Left renal cortex interstitium (tissue), 4 donors: ENCODE measurements at regions not wholly inside any gene's neighbourhood (a gene's known extent, or its start where the extent isn't known, plus 50 kb on each side); places are given as distances from the start of the nearest gene placed in this dataset.
"Not testable (repeated sequence)": the region's sequence is repeated elsewhere in the genome, so short reads cannot be mapped to it uniquely, and the experiment has no call there.

Experiments used
- DNase-seq, 4 donors: peaks; one replicate each; pipeline ENCODE4 v3.0.0-alpha.2; 2013; ENCODE audit warnings: low read depth in 4 of 4, low spot score in 2 of 4, missing footprints in 1 of 4

DNA sequence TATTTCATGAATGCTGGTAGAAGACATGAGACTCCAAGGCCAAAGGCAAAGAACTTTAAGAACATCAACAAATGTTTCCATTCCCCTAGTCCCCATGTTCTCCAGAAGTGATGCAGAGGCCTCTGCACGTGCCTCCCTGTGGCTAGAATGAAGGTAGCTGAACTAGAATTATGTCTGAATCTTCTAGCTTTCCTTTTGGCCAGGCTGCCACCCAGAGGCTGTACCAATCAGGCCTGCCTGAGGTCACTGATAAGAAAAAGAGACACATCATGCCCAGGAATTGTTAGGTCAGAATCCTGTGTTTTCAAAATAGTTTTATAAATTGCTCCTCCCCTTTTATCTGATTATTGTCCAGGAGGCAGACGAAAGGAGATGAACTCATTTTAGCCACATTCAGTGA is 188.0 kb upstream of the SLC16A7 start:
- no peak for DNase-seq

DNA sequence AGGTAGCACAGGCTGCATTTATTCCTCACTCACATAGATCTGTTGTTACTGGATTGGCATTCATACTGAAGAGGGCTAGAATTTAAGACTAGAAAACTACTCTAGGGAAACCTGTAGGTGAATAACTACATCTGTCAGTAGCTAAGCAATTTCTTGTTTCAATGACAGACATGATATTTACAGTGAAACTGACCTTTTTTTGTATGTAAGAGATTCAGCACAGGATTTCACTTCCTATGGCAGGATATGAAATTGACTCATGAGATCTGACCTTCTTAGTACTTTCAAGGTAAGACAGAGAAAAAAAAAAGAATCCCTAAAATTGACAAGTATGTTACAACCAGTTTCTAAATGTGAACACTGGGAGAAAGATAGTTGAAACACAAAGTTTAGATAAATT is 189.8 kb upstream of the SLC16A7 start:
- DNase-seq: no peak

DNA sequence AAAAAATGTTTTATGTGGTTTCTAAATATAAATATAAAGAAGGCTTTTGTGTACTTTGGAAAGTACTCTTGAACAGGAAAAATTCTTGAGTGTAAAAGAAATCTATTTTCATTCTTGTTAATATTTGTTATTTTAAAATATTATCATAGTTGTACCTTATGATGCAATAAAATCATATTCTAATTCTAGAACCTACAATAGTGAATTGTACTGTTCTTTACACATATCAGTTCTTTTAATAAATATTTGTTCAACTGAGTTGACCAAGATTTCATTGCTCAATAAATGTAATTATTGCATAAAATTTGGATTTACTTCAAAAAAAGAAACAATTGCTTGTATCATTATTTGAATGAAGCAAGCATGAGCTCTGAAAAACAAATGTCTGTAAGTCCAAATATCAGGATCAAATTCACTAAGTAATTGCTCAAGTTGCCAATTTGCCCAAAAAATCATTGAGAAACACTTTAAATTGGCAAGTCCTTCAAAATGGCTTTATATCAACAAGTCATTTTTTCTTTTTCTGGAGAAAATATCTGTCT is 191.6 kb upstream of the SLC16A7 start:
- no peak for DNase-seq

DNA sequence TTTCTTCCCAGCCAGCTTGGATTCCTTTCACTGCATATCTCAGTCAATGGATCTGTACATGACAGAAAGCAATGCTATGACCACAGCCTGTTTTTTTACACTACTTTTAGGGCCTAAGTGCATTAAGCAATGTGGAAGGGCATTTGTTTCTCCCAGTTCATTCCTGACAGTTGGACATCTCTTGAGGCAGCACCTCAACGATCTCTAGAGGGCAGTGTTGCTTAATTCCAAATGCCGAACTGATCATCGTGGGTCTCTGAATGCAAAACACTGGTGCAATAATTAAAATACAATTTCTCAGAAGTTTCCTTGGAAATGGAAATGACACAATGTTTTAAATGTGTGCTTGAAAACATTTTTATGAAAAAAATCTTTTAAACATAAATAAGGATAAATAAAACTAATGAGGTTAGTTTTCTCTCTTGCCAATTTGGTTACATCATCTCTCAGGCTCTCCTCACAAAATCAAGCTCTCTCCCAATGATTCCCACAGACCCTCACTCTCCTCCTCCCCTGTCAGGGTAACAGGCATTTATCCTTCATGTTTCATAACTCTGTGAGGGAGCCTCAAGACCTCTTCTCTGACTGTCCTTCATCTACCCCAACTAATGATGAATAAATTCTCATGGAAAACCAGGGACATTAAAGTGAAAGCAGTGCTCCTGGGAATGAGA is 192.4 kb upstream of the SLC16A7 start:
- DNase-seq: peak; percentile 11 to 53 (median 16)

DNA sequence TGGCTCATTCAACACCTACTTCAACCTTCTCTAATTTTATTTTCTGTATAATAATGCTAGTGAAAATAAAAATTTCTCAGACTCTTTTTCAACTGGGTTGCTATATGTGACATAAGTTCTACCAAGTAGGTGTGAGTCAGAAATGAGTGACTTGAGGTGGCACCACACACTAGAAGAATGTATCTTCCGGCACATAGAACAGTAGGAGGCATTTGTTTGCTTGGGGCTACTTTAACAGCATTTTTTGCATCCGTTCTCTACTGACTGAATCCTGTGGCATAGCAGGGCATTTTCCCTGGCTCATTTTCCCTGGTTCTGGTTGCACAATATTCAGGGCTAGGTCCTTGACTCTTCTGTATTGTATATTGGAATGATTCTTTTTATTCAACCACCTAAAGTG is 194.0 kb upstream of the SLC16A7 start:
- no peak for DNase-seq

DNA sequence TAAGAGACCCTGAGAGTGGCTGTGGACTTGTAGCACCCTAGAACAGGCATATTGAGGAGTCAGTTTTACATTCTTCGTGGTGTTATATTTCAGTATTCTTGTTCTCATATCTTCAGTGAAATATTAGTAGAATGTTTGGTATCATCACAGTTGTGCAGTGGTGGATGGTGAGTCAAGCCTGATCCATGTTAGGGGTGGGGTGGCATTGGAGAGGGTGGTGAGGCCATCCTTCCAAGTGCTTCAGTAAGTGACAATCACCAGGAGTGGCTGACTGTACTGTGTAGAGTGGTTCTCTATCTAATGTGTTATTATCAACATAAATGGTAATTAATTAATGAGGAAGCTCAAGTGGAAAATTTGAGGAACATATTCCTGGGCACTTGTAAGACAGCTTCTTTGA is 197.7 kb upstream of the SLC16A7 start:
- DNase-seq: no peak

DNA sequence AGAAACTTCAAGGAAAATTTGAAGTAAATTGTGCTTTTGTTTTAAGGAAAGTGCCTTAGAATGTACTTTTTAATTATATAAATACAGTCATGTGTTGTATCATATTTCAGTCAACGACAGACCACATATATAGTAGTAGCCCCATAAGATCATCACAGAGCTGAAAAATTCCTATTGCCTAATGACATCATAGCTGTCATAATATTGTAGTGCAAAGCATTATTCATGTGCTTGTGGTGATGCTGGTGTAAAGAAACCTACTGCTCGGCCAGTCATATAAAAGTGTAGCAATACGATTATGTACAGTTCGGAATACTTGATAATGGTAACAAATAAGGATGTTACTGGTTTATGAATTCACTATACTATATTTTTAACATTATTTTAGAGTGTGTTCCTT is 198.9 kb upstream of the SLC16A7 start:
- DNase-seq: no peak

DNA sequence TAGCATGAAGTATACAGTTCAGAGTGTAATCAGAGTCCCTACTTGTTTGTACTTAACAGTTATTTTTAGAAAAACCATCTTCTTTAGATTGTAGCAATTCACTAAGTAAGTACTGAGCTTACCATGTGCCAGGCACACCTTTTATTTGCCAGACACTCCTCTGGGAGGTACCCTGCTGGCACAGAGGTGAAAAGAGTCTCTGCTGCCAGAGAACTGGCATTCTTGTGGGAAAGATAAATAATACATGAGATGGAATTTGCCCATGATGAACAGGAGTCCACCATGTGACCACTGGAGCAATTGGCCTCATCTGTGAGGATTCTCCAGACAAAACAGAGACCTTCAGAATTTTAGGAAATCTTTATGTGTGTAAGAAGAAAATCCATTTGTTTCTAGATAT is 199.3 kb upstream of the SLC16A7 start:
- no peak for DNase-seq

DNA sequence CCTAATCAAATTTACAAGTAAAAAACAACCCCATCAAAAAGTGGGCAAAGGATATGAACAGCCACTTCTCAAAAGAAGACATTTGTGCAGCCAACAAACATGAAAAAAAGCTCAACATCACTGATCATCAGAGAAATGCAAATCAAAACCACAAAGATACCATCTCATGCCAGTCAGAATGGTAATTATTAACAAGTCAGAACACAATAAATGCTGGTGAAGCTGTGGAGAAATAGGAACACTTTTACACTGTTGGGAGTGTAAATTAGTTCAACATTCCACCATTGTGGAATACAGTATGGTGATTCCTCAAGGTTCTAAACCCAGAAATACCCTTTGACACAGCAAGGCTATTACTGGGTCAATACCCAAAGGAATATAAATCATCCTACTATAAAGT is 200.5 kb upstream of the SLC16A7 start:
- DNase-seq: not testable (repeated sequence)

DNA sequence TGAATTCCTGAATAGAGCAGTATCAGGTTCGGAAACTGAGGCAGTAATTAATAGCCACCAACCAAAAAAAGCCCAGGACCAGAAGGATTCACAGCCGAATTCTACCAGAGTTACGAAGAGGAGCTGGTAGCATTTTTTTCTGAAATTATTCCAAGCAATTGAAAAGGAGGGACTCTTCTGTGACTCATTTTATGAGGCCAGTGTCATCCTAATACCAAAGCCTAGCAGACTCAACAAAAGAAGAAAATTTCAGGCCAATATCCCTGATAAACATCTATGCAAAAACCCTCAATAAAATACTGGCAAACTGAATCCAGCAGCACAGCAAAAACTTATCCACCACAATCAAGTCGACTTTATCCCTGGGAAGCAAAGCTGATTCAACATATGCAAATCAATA is 202.3 kb upstream of the SLC16A7 start:
- DNase-seq: no peak

DNA sequence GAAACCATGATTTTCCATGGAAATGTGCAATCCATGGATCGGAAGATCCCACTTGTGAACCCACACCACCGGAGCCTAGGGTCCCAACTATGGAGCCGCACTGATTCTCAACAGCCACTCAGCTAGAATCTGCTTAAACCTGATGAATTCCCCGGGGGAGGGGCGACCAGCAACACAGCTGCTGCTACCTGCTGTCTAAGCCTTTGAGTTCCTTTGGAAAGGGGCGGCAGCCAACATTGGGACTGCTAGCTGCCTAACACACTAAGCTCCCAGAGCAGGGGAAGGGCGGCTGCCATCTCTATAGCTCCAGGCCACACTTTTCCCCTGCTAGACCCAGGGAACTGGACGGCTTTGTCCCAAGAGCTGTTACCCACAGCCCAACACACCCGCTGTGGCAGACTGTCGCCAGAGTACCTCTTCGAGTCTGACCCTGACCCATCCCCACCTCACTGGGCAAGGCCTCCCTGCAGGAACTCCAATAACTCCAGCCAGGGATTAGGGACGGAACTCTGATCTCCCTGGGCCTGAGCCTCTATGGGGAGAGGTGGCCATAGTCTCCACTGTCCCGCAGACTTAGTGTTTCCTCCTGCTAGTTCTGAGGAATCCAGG is 205.8 kb upstream of the SLC16A7 start:
- no peak for DNase-seq

DNA sequence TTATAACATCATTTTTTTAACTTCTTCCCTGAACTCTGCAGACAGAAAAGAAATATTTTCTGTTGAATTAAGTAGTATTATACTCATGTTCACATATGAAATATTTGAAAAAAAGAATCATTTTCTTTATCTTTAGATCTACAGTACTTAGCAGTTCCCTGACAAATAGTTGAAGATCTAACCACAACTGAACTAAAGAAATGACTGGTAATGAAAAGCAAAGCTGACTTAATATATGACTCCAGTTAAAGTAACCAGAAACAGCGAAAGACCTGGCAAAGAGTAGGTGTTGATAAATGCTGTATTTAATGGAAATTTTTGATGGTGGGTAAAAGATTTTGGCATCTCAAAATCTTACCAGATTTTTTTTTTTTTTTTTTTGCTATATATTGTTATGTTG is 207.1 kb upstream of the SLC16A7 start:
- DNase-seq: no peak

DNA sequence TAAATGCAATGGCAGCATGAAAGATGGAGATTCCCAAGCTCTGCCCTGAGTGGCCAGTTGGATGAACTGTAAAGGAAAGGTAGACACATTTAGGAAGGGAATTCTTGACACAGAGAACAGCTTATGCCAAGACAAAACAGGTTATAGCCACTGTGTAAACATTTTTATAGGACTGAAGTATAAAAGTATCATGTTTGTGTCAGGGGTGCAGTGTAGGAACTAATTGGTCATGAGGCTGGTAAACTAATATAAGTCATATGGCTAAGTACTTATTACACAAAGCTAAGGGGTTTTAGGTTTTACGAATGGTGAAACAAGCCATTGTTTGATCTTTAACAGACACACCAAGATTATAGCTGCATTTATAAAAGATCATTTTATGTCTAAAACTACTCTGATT is 207.7 kb upstream of the SLC16A7 start:
- DNase-seq: no peak

DNA sequence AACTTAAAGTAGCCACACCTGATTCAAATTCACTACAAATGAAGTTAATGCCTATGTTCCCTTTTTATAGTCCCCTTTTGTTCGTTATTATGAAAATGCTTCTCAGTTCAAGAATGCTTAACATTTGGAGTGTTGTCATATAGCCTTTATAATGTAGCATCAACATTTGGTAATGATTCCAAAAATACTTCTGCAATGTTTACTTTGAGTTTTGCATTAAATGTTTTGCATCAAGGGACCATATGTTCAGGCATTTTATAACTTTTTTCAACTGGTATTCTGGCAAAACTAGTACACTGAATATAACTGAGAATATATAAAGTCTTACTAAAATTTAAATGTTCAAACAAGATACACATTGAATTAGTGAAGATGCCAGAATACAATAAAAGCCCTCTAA is 209.6 kb upstream of the SLC16A7 start:
- DNase-seq: no peak

DNA sequence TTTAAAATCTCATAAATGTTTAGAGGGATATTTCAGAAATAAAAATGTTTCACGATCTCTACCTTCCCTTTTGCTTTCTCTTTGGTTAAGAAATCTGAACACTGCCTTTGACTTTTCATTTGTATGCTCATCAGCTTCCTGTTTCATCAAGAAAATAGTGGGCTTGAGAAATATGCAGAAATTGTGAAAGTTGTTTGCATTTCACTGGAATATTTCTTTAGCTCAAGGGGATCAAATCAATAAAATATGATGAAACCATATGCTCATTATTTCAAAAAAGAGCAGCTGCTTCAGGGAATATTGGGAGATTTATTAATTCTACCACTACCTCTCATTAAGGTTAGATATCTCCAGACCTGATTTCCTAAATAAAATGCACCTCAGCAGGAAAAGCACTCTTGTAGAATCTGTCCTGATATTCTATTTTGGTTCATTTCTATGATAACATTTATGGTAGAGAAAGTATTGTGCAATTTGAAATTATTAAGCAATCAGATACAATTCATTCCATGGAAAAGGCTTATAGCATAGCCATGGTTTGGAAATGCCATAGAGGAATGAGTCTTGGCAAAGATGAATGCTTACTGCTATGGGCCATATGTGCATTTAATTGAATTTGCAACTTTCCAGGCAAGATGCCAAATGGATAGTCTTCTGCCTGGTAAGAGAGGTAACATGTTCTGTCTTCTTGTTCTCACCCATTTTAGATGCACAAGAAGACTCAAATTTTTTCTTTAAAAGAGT is 212.6 kb upstream of the SLC16A7 start:
- DNase-seq: no peak

DNA sequence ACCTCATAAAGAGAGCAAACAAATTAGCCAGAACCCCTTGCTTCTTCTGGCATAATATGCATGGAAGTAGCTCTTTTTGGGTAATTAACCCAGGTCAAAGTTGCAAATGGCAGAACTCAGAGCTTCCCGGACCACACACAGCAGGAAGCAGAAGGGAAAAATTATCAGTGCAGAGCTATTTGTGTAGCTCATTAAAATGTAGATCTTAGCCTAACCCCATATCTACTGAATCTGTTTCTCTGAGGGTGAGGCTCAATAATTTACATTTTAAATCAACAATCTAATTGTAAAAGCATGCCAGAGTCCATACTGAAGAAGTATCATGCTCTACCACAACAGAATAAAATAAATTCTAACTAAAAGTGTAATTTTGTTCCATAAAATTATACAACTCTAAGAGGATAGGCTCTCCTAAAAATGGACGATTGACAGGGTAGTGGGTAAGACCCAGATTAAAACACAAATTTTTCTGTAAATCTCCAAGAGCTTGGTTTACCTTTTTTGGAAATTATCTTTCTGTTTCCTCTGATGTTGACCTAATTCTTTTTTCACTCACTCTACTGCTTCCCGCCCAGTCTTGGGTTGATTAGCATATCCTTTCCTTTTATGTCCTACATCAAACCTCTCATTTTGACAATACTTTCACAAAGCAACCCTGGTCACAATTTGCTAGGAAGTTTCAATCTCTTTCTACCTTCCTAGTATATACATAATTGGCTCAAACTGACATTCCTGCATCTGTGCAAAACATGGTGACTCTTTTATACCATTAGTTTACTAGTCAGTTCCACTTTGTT is 213.3 kb upstream of the SLC16A7 start:
- DNase-seq: no peak

DNA sequence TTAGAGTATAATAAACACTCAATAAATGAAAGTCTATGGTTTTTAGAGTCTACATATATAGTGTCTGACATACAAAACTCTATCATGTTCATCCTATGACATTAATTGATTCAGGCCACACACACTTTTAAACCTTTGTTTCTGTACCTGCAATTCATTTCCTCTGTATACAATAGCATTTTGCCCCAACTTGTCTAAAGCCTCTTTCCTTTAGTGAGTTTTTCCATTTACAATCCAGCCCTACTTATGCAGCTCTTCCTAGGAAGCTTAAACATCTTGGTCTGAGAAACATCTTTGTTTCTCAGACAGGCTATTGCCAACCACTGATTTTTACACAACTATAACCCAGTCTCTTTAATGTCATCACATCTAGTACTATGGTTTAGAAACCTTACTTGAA is 214.7 kb upstream of the SLC16A7 start:
- DNase-seq: no peak

DNA sequence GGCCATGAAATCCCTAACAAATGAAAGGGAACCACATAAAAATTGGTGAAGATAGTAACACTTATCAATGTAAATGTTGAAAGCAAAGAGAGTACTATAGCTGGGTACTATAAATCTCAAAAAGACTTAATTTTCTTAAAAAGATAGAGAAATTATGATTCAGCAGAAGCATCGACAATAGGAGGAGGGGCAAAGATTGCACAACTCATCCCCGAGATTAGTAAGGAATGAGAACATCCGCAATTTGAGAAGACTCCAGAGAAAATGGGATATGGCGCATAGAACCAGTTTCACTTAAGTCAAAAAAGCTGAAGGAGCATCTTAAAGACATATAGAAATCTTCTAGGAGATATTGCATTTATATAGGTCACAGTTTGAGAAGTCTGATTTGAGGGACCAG is 220.2 kb upstream of the SLC16A7 start:
- DNase-seq: no peak

DNA sequence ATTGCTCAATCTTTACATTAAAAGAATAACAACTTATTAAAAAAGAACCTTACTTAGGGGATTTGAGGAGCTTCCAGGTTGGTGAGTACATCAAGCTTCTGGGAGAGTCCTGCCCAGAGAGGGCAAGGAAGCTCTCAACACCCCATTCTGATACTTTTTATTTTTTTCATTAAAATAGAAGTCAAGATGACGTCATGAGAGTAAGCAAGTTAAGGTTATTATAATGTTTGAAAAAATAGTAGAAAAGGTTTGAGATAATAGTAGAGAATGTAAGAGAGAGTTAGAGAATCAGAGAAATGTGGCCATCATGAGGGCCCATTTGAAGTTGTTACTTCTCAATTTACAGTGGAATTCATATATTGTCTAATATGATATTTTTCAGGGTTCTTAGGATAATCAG is 221.0 kb upstream of the SLC16A7 start:
- no peak for DNase-seq

DNA sequence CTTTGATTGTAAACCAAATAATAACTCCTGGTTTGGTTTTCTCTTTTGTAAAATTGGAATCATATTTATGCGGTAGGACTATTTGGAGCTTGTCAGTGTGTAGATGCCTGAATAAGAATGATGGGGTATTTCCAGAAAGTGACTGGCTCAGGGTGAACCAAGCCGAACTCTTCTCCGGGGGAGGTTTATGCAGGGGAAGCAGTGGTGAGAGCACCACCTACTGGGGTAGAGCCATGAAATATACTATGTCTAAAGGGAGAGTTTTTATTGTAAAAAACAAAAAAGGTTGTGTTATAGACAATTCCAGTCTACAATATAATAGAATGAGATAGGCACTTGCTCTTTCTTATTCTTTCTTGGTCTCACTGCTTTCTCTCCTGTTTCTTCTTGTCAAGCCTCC is 222.9 kb upstream of the SLC16A7 start:
- DNase-seq: no peak

DNA sequence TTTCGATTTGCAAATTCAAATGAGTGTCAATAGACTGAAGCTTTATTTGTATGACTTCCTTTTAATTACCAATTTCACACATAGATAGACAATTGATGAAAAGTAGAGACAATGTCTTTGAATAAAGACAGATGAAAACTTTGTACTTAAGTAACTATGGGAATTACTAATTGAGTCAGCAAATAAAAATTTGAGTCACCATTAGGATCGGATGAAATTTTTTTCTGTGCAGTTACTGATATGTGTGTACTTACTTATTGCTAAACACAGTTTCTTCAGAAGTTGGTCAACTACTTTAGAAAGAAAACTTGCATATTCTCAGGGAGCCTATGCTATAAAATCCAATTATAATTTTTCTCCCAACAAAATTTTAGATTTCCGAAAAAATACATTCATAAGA is 224.9 kb upstream of the SLC16A7 start:
- no peak for DNase-seq
